ENCODE measurements at regions not wholly inside any gene's neighbourhood (a gene's known extent, or its start where the extent isn't known, plus 50 kb on each side); places are given as distances from the start of the nearest gene placed in this dataset.
"Not testable (repeated sequence)": the region's sequence is repeated elsewhere in the genome, so short reads cannot be mapped to it uniquely, and the experiment has no call there.

DNA sequence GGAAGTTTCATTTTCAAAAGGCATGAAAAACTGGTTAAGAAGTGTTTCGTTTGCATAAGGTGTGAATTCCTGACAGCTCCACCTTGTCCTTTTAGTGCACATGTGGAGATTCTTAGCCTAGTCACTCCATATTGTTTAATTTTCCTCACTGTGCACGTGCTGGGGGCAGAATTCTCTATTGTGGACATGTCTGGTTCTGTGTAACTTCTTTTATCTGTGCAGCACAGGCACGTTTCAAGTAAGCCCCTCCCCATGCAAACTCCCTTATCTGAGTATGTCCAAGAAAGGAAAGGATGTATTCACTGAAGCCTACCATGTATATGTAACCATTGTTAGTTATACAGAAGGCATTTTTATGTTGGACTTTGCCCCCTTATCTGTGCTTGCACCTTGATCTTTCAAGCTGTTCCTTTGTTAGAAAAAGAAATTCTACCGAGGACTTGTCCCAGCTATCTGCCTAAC, 1346.3 kb downstream of the REEP3 start:
- no peak for DNase-seq

DNA sequence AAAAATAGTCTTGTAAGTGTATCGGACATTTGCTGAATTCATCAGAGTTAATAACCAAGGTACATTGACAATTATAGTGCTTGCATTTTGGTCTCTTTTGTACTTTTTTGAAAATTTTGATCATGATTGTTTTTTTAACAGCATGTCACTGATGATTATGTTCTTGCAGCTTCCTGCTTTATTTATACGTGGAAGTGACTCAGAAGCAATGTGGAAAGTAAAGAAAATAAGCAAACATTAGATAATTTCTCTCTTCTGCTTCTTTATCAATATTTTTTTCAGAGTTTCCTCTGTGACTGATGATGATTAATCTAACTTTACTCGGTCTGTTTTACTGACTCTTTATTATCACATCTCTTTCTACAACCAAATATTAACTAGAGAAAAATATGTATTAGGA, 1351.9 kb downstream of the REEP3 start:
- DNase-seq: no peak

DNA sequence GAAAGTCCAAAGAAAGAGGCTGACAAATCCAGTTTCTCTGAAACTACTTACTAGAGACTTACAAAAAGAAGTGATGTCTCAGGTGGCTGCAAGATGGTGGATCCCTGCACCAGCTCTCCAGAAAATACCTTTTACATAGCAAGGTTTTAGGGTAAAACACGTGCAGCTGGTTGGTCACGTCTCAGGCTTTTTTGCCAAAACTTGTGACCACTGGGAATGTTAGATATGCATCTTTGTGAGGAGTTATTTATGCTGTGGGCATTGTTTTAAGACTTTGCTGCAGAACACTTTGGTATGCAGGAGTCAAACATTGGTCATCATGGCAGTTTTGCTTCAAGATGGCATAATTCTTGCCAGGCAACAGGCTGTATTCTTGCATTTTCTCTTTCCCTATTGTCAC, 1352.8 kb downstream of the REEP3 start:
- no peak for DNase-seq

DNA sequence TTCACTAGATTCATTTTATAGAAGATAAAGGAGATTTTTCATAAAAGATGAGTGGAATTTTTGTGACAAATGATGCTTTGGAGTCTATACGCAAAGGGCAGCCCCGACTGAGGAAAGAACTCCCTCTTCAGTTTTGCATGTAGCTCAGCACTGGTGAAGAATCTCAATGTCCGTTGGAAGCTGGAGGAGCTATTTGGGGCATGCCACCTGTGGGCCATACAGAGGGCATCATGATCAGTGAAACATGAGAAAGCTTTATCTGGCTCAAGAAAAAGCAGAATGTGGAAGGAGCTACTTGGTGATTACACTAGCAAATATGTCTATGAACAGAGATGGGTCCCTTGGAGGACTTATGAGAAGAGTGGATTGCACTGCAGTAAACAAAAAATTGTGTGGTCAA, 1359.3 kb downstream of the REEP3 start:
- DNase-seq: no peak

DNA sequence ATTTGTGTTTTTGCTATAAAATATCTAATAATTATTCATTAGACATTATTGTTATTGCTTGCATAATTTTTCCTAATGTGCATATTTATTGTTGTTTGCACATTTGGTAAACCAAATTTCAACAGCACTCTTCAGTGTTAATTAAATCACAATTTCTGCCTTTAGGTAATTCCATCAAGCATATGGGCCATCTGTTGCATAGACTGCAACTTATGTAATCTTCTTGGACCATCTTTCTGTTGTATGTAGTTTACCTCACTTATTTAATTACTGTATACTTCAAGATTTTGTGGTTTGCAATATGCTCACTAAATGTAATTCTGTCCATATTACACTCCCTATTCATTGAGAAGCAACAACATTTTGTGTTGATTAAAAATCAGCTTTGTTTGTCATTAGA, 1360.1 kb downstream of the REEP3 start:
- no peak for DNase-seq

DNA sequence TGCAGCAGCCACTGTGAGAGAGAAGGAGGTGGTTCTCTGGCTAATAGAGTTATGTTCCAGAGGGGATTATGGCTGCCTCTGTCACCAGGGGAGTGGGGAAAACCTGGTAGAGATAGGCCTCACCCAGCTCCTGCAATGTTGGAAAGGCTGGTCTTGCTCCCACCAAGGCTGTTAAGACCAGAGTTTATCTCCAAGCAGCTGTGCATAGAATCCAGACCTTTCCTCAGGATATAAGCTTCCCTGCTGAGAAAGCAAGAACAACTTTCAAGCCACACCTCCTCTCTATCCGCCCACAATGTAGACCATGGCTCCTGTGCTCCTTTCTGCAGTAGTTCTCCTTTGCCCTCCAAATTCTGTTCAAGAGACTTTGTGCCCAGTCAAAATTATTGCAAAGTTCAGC, 1375.4 kb downstream of the REEP3 start:
- no peak for DNase-seq

DNA sequence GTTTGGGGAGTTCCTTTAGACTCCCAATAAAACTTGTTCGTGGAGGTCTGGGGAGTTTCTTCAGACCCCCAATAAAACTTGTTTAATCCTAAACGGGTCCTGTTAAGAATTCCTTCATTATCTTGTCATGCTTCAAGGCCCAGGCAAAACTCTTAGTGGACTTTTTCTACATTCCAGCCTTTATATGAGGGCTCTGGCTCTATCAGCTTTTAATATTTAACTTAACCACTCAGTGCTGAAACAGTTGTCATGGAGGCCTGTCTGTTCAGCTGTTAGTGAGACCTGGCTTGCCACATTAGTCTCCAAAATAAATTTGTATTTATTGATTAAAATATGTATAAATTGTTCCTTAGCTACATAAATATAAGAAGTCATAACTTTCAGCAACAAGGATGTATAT, 1385.1 kb downstream of the REEP3 start:
- not testable (repeated sequence) for DNase-seq

DNA sequence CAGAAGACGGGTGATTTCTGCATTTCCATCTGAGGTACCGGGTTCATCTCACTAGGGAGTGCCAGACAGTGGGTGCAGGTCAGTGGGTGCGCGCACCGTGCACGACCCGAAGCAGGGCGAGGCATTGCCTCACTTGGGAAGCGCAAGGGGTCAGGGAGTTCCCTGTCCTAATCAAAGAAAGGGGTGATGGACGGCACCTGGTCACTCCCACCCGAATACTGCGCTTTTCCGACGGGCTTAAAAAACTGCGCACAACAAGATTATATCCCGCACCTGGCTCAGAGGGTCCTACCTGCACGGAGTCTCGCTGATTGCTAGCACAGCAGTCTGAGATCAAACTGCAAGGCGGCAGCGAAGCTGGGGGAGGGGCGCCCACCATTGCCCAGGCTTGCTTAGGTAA, 1403.1 kb downstream of the REEP3 start:
- DNase-seq: not testable (repeated sequence)

DNA sequence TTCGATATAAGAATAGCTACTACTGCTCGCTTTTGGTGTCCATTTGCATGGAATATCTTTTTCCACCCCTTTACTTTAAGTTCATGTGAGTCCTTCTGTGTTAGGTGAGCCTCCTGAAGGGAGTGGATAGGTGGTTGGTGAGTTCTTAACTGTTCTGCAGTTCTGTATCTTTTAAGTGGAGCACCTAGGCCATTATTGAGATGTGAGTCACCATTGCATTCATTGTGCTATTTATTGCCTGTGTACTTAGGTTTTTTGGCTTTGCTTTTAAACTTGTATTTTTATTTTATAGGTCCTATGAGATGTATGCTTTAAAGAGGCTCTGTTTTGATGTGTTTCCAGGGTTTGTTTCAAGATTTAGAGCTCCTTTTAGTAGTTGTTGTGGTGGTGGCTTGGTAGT, 1430.8 kb downstream of the REEP3 start:
- no peak for DNase-seq

DNA sequence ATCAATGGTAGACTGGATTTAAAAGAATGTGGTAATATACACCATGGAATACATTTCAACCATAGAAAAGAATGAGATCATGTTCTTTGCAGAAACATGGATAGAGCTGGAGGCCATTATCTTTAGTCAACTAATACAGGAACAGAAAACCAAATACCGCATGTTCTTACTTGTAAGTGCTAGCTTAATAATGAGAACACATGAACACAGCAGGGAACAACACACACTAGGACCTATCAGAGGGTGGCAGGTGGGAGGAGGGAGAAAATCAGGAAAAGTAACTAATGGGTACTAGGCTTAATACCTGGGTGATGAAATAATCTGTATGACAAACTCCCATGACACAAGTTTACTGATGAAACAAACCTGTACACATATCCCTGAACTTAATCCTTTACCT, 1435.2 kb downstream of the REEP3 start:
- no peak for DNase-seq

DNA sequence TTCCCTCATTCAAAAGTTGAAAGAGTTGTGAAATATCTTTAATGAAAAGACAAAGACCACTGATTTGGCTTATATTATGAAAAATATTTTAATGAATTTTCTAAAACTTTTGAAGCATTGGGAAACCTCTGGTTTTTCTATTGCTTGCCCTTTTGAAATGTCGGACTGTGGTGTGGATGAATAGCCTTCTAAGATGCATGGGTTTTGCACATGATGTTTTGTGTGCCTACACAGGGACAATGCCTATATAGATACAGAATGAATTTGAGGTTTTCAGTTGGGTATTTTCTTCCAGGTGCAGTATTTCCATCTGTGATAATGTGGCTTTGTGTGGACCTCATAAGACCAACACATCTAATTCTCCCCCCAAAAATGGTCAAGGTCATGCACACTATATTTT, 1437.9 kb downstream of the REEP3 start:
- no peak for DNase-seq

DNA sequence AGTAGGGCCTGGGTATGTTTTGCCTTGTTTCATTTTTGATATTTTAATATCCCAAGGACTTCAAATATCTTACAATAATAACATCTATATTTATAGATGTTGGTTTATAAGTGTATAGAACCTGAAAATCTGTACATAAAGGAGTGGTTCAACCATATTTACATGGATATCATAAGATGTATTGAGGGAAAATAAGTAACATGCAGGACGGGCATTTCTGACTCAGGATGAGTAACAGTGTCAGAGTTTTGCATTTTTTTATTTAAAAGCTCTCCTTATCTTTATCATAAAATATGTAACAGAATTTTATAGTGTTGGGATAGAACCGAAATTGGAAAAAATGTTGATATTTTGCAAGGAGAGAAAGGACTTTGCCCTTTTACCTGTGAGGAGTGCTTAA, 1438.7 kb downstream of the REEP3 start:
- DNase-seq: no peak

DNA sequence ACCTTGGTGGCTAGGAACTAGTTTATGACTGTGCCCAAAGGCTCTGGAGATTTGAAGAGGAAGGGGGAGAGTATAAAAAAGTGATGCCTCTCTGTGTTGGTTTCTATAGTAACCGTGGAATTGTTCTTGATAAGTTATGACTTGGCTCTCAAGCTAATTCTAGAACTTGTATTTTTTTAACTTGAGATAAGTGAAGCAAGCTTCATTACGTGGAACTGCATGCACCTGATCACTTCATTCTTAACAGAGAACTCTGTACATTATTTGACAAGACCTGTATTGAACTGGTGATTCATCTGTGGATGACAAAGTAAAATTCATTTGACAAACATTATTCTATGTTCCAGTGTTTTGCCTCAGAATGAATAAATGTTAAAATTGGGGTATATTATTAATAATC, 1452.2 kb downstream of the REEP3 start:
- no peak for DNase-seq

DNA sequence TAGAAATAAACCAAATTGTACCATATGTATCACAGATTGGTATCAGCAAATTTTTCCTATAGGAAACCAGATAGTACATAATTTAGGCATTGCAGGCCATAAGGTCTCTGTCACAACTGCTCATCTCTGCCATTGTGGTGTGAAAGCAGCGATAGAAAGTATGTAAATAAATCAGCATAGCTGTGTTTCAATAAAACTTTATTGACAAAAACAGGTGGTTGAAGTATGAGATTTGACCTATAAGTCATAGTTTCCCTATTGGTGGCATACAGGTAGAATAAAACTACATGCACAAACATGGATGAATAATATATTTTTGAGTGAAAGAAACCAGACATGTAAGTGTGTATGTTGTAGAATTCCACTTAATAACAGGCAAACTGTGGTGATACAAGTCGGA, 1454.9 kb downstream of the REEP3 start:
- DNase-seq: no peak

DNA sequence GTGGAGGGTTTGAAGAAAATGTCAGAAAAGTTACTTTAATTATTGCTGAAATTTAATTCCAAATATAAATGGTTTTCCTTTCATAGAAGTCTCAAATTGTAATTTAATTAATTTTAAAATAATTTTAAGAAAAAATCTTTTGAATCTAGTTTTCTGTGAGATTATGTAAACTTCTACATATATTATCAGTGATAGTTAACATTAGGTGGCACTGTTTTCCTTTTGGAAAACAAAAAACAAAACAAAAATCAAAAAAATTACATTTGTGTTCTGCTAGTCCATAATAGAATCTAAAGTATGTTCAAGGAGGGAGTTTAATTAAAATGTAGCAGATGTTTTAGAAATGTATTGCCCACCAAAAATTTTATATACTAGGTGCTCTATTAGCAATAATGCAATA, 1456.7 kb downstream of the REEP3 start:
- no peak for DNase-seq

DNA sequence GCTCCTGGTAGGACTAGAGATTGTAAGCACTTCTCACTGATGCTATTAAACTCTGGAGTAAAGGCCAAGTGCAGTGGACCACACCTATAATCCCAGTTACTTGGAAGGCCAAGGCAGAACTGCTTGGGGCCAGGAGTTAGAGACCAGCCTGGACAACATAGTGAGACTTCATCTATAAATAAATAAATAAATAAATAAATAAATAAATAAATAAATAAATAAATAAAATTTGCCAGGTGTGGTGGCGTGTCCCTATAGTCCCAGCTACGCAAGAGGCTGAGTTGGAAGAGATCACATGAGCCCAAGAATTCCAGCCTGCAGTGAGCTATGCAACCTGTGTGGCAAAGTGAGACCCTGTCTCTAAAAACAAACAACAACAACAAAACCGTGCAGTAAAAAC, 1475.7 kb downstream of the REEP3 start:
- no peak for DNase-seq

DNA sequence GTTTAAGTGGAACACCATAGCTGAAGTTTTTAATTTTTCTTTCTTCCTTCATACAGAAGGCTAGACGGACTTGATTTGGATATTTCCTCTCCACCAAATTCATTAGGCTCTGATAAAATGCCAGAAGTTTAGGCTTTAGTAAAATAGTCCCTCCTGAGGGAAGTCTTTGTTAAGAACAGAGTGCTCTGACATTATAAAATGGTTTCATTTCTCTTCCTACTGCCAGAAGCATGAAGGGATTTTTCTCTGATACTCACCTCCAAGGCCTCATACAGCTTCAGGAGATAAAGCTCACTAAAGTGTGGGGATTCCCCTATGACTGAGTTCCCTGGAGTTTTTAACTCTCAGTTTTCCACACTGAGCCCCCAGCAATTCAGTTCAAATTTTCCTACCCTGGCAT, 1489.6 kb downstream of the REEP3 start:
- no peak for DNase-seq

DNA sequence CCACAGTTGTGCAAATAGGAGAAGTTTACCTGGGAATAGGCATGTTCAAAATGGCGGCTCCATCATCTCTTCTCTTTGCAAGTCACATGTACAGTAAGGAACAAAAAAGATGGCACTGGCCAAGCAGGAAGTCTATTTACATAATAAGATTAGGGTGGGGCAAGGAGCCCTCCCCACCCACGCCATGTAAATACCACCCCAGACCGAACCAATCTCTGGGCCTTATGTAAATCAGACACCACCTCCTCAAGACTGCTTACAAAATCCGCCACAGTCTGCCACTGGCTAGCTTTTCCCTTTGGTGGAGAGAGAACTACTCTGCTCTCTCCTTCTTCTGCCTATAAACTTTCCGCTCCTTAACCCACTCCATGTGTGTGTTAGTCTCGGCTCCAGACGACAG, 1496.3 kb downstream of the REEP3 start:
- no peak for DNase-seq

DNA sequence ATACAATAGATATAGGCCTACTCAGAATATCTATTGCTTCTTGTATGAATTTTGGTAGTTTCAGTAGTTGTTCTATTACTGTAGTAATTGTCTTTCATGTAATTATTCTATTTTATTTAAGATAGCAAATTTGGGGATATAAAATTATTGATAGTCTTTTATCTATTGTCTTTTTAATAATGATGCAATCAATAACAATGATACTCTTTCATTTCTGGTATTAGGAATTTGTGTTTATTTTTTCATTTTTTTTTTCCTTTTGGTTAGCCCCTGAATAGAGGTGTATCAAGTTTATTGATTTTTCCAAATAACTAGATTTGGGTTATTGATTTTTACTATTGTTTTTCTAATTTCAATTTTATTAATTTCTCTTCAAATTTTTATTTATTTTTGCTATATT, 1503.7 kb downstream of the REEP3 start:
- DNase-seq: no peak

DNA sequence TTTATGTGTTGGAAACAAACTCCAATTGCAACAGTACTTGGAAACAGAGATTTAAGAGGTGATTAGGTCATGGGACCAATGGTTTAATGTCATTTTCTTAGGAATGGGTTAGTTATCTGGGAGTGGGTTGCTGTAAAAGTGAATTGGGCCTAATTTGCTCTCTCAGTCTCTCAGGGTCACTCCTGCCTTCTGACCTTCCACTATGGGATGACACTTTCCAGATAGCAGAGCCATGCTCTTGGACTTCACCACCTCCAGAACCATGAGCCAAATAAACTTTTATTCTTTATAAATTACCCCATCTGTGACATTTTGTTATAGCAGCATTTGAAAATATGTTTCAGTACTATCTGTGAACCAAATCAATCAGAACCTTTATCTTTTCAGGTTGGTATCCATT, 1509.1 kb downstream of the REEP3 start:
- DNase-seq: no peak

DNA sequence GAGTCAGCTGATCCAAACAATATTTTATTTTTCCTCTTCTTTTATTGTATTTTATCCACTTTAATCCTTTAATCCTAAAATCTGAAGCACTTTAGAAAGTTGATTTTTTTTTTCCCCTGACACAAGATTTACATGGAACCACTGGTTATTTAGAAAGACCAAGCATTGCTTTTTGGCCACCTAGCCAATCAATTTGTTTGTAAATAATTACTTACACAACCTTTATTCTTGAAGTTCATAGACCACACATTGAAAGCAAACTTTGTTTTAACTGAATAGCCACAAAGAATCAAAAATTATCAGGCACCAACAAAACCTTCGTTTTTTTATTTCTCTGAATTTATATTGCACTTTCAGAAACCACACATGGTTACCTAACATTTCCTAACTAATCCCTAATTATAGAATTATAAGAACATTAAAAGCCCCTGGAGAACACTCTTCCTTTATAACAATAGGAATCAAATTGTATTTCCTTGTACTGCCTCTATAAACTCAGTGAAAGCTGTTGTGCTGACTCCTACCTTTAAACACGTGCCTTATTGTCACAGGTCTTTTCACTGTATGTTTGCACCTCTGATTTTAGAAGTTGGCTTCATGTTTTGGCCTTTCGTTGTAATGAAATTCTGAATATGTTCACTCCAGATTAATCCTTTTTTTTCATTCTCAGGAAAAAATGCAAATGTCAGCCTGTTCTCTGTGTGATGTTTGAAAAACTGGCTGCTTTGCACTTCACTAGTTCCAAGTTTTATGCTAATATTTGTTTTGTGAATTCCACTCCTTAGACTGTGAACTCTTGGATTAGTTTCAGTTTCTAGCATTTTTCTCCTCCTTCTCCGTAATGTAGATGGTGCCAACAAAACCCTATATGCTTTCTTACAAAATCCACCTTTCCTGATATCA, 1511.9 kb downstream of the REEP3 start:
- no peak for DNase-seq

DNA sequence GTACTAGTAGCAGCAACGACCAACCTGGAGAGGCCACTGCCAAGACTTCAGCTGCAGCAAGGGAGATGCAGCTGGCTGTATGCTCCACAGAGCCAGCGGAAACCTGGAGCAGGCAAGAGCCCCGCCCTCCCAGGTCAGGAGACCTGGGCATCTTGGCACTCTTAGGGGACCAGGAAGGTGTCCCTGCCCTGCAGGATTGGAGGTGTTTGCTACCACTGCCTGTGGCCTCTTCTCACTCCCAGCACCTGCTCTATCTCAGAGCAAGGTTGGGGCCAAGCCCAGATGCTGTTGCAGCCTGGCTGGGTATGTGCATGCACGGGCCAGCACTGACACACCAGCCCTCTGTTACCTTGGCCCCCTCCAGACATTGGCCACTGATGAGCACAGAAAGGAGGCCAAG, 1512.8 kb downstream of the REEP3 start:
- no peak for DNase-seq

DNA sequence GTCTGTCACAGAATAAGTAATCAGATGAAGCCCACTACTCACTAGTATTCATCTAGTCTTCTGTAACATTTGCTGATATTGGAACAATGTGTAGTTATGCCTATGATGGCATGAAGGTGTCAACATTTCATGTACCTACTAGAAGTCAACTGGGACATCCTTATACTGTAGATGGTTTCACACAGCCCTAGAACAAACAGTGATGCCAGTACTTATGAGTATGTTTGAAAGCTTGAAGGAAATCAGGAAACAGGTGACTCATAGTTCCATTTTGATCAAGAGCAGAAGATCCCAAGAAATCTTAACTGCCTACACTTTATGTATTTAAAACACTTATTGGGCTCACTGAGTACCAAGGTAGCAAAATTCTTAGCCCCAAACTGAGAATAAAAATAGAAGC, 1519.6 kb downstream of the REEP3 start:
- no peak for DNase-seq

DNA sequence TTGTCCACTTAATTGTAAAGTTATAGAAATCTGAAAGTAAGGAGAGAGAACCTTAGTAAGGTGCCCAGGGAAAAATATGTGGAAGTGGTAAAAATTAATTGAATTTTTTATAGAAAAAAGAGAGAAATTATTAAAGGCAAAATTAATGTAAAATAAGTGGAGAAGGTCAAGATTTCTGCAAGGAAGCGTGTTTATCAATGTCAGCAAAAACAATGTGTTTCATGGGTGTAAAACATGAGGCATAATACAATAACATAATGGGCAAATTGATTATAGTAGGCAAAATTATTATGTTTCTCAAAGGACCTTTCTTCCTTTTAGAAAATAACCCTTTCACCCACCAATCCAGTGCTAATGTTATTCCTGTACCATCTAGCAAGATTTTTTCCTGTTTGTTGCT, 1520.1 kb downstream of the REEP3 start:
- DNase-seq: no peak

DNA sequence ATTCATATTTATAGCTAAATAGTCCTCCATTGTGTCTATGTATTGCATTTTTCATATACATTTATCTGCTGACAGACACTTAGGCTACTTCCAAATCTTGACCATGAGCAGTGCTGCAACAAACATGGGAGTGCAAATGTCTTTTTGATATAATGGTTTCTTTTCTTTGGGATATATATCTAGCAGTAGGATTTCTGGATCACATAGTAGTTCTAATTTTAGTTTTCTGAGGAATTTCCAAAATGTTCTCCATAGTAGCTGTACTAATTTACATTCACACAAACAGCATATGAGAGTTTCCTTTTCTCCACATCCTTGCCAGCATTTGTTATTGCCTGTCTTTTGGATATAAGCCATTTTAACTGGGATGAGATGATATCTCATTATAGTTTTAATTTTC, 1521.3 kb downstream of the REEP3 start:
- no peak for DNase-seq

All from right kidney (tissue), 1 donor.